ENCODE measurements at regions not wholly inside any gene's neighbourhood (a gene's known extent, or its start where the extent isn't known, plus 50 kb on each side); places are given as distances from the start of the nearest gene placed in this dataset.
"Not testable (repeated sequence)": the region's sequence is repeated elsewhere in the genome, so short reads cannot be mapped to it uniquely, and the experiment has no call there.

- ChIA-PET POLR2A (no interaction called here), CTCF (no interaction called here)
Observed at GRCh38 chr3:124149771-124150170, 157.8 kb upstream of the ROPN1 start.

GRCh38 chr3:124152891-124153290 lies 161.0 kb upstream of the ROPN1 start:
- in situ Hi-C loops (cut with HindIII; ENCODE audit: low pct_unique_long_range_greater_than_20kb, low sequenced_read_pairs); BruUV-seq (replicated peaks); intact Hi-C loops (cut with micrococcal nuclease; ENCODE audit: unreplicated experiment); CTCF ChIA-PET; POLR2A ChIA-PET; DNase-seq (ENCODE audit: low read depth, low spot score); H3K4me1 ChIP-seq (ENCODE audit: control insufficient read depth, insufficient read depth, low read length); H3K36me3 ChIP-seq (ENCODE audit: control insufficient read depth, insufficient read depth, low read length); H3K4me3 ChIP-seq (ENCODE audit: low read depth in 2 of 2, low read length in 2 of 2); H3K27ac ChIP-seq (ENCODE audit: low read length); ATAC-seq; H3K9me3 ChIP-seq (ENCODE audit: control insufficient read depth, insufficient read depth, low read depth, low read length): not testable (repeated sequence)
- H3K27me3 ChIP-seq (ENCODE audit: control insufficient read depth, insufficient read depth, low read length) = peaks cover 42% of the 10 kb centered on the region

More at GRCh38 chr3:124149771-124150170, 157.8 kb upstream of the ROPN1 start:
- BruUV-seq (replicated peaks) = no TSS peak
- ATAC-seq (no peak), DNase-seq (ENCODE audit: low read depth, low spot score) (no peak)
- Histone ChIP-seq H3K27me3 (ENCODE audit: control insufficient read depth, insufficient read depth, low read length) (peaks cover 28% of the 10 kb centered on the region), H3K4me1 (ENCODE audit: control insufficient read depth, insufficient read depth, low read length) (no peaks in the 10 kb centered on the region), H3K36me3 (ENCODE audit: control insufficient read depth, insufficient read depth, low read length) (no peaks in the 10 kb centered on the region), H3K9me3 (ENCODE audit: control insufficient read depth, insufficient read depth, low read depth, low read length) (no peaks in the 10 kb centered on the region), H3K27ac (ENCODE audit: low read length) (no peak overlapping the region), H3K4me3 (ENCODE audit: low read depth in 2 of 2, low read length in 2 of 2) (no peak overlapping the region)
- in situ Hi-C loops (cut with HindIII; ENCODE audit: low pct_unique_long_range_greater_than_20kb, low sequenced_read_pairs) (no loop called here), intact Hi-C loops (cut with micrococcal nuclease; ENCODE audit: unreplicated experiment) (no loop called here)
- TF ChIP-seq CTCF (IDR thresholded peaks at IDR 0.05) = no peak
- TF ChIP-seq POLR2AphosphoS5 (IDR thresholded peaks at IDR 0.05; ENCODE audit: low read depth, low read length) = no peak
- TF ChIP-seq TCF7L2 (IDR thresholded peaks at IDR 0.05; ENCODE audit: low read depth, low read length) = no peak
- TF ChIP-seq SIN3A (IDR thresholded peaks at IDR 0.05; ENCODE audit: borderline replicate concordance, insufficient read depth, low read depth, low read length) = no peak
- no peak for TF ChIP-seq REST (IDR thresholded peaks at IDR 0.05; ENCODE audit: insufficient read depth in 1 of 2, low read depth in 2 of 2, low read length in 1 of 2)

- no peak for ATAC-seq
- in situ Hi-C loops (cut with HindIII; ENCODE audit: low pct_unique_long_range_greater_than_20kb, low sequenced_read_pairs) (no loop called here), intact Hi-C loops (cut with micrococcal nuclease; ENCODE audit: unreplicated experiment) (no loop called here)
- no peaks in the 10 kb centered on the region for H3K36me3 ChIP-seq (ENCODE audit: control insufficient read depth, insufficient read depth, low read length)
- DNase-seq (ENCODE audit: low read depth, low spot score) = no peak
- no peaks in the 10 kb centered on the region for H3K4me1 ChIP-seq (ENCODE audit: control insufficient read depth, insufficient read depth, low read length)
- peaks cover 43% of the 10 kb centered on the region for H3K27me3 ChIP-seq (ENCODE audit: control insufficient read depth, insufficient read depth, low read length)
- CTCF ChIA-PET = no interaction called here
- TF ChIP-seq TCF7L2 (IDR thresholded peaks at IDR 0.05; ENCODE audit: low read depth, low read length) = no peak
- TF ChIP-seq REST (IDR thresholded peaks at IDR 0.05; ENCODE audit: insufficient read depth in 1 of 2, low read depth in 2 of 2, low read length in 1 of 2) = no peak
- TF ChIP-seq POLR2AphosphoS5 (IDR thresholded peaks at IDR 0.05; ENCODE audit: low read depth, low read length) = no peak
- TF ChIP-seq SIN3A (IDR thresholded peaks at IDR 0.05; ENCODE audit: borderline replicate concordance, insufficient read depth, low read depth, low read length) = no peak
- TF ChIP-seq CTCF (IDR thresholded peaks at IDR 0.05) = no peak
- H3K9me3 ChIP-seq (ENCODE audit: control insufficient read depth, insufficient read depth, low read depth, low read length) = no peaks in the 10 kb centered on the region
- POLR2A ChIA-PET = no interaction called here
- no TSS peak for BruUV-seq (replicated peaks)
- no peak overlapping the region for H3K27ac ChIP-seq (ENCODE audit: low read length)
- H3K4me3 ChIP-seq (ENCODE audit: low read depth in 2 of 2, low read length in 2 of 2) = no peak overlapping the region
Observed at GRCh38 chr3:124156866-124157712, 165.2 kb upstream of the ROPN1 start.
